K562 (cell line): ENCODE measurements at regions not wholly inside any gene's neighbourhood (a gene's known extent, or its start where the extent isn't known, plus 50 kb on each side); places are given as distances from the start of the nearest gene placed in this dataset.

Experiments
- ATF7 ChIP-seq: fragments of 450-650 bp; IDR thresholded peaks from 2 replicates; pipeline ENCODE4 v1.7.1; 2014; ENCODE audit warnings: mild to moderate bottlenecking, moderate library complexity
- CEBPZ ChIP-seq: fragments of 150-350 bp; IDR thresholded peaks from 2 replicates; pipeline ENCODE4 v1.6.1; 2014; ENCODE audit warnings: low read depth, mild to moderate bottlenecking, low read length, borderline replicate concordance
- KDM1A ChIP-seq, 2 experiments: fragments of 450-650 bp; IDR thresholded peaks; 2 replicates each; pipeline ENCODE4 v1.6.1; 2016; ENCODE audit warnings: mild to moderate bottlenecking in 2 of 2
- MAZ ChIP-seq, 2 experiments: fragments of 450-650 bp in 1 of 2; sonication (generic) in 1 of 2; formaldehyde crosslinking; IDR thresholded peaks in 1 of 2; conservative IDR thresholded peaks in 1 of 2; 2 replicates each; pipeline versions ENCODE4 v1.4.0 to v1.5.0; 2020; ENCODE audit warnings: mild to moderate bottlenecking in 1 of 2, missing genetic modification reagents in 1 of 2
- SOX6 ChIP-seq: fragments of 450-650 bp; IDR thresholded peaks from 2 replicates; pipeline ENCODE4 v1.6.1; 2014; ENCODE audit warnings: mild to moderate bottlenecking
- SREBF1 ChIP-seq: fragments of 150-350 bp; IDR thresholded peaks from 2 replicates; pipeline ENCODE4 v1.6.1; 2014; ENCODE audit warnings: antibody characterized with exemption, low read depth, low read length, borderline replicate concordance
- ZFX ChIP-seq: sonication (generic); formaldehyde crosslinking; IDR thresholded peaks from 2 replicates; pipeline ENCODE4 v1.8.0; 2022; ENCODE audit warnings: mild to moderate bottlenecking, missing genetic modification reagents, moderate library complexity

- TF ChIP-seq ATF7 (no peak), CEBPZ (no peak), MAZ (CRISPR knock-in tag; conservative IDR thresholded peaks at IDR 0.05 in 1 of 2, IDR thresholded peaks at IDR 0.05 in 1 of 2) (no peak), SOX6 (no peak), ZFX (no peak), SREBF1 (no peak), KDM1A (IDR thresholded peaks at IDR 0.05) (no peak)
Measured at GRCh38 chr7:98475352-98475751, 74.5 kb upstream of the BAIAP2L1 start.
